ENCODE measurements at regions not wholly inside any gene's neighbourhood (a gene's known extent, or its start where the extent isn't known, plus 50 kb on each side); places are given as distances from the start of the nearest gene placed in this dataset.

- Histone ChIP-seq H3K4me1 (no peaks in the 10 kb centered on the region), H3K27ac (no peak overlapping the region), H3K27me3 (no peaks in the 10 kb centered on the region), H3K9me3 (no peaks in the 10 kb centered on the region), H3K36me3 (no peaks in the 10 kb centered on the region), H3K4me3 (no peak overlapping the region)
- intact Hi-C loops (cut with DNase I), result no loop called here
- TF ChIP-seq POLR2A (IDR thresholded peaks at IDR 0.05), result no peak
- TF ChIP-seq, protein P1, sequence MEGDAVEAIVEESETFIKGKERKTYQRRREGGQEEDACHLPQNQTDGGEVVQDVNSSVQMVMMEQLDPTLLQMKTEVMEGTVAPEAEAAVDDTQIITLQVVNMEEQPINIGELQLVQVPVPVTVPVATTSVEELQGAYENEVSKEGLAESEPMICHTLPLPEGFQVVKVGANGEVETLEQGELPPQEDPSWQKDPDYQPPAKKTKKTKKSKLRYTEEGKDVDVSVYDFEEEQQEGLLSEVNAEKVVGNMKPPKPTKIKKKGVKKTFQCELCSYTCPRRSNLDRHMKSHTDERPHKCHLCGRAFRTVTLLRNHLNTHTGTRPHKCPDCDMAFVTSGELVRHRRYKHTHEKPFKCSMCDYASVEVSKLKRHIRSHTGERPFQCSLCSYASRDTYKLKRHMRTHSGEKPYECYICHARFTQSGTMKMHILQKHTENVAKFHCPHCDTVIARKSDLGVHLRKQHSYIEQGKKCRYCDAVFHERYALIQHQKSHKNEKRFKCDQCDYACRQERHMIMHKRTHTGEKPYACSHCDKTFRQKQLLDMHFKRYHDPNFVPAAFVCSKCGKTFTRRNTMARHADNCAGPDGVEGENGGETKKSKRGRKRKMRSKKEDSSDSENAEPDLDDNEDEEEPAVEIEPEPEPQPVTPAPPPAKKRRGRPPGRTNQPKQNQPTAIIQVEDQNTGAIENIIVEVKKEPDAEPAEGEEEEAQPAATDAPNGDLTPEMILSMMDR (IDR thresholded peaks at IDR 0.05), result no peak
- no peak for TF ChIP-seq POLR2AphosphoS5 (IDR thresholded peaks at IDR 0.05; ENCODE audit: insufficient read depth in 1 of 2, low read depth in 1 of 2)
- no peak for DNase-seq (ENCODE audit: extremely low spot score in 2 of 2)
Measured at GRCh38 chrX:81378560-81378959, 176.7 kb downstream of the SH3BGRL start.

DNA sequence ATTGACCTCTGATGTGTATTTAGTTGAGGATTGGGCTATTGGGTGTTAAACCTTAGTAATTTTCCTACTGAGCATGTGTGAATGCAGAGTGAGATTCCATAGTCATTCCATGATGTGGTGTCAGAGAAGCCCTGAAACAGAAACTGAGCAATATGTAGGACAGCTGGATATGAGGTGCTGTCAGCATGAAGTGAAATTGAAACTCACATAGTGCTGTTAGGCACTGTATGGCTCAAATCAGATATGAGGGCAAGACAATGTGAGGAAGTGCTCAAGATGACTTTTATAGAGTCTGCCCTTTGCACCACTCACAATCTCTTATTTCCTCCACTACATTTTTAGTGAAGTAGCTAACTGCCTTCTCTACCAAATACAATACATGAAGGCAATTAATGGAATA lies 188.3 kb downstream of the SH3BGRL start:
- TF ChIP-seq POLR2AphosphoS5 (IDR thresholded peaks at IDR 0.05; ENCODE audit: insufficient read depth in 1 of 2, low read depth in 1 of 2) (no peak), POLR2A (IDR thresholded peaks at IDR 0.05) (no peak)
- TF ChIP-seq, protein P1 (IDR thresholded peaks at IDR 0.05), result no peak
- no peaks in the 10 kb centered on the region for H3K4me1 ChIP-seq
- H3K27ac ChIP-seq, result no peak overlapping the region
- intact Hi-C loops (cut with DNase I), result no loop called here
- H3K36me3 ChIP-seq, result no peaks in the 10 kb centered on the region
- no peak overlapping the region for H3K4me3 ChIP-seq
- no peaks in the 10 kb centered on the region for H3K27me3 ChIP-seq
- DNase-seq (ENCODE audit: extremely low spot score in 2 of 2), result no peak
- no peaks in the 10 kb centered on the region for H3K9me3 ChIP-seq

GRCh38 chrX:81392396-81392795 lies 190.5 kb downstream of the SH3BGRL start:
- TF ChIP-seq, protein P1 (IDR thresholded peaks at IDR 0.05), result no peak
- TF ChIP-seq POLR2AphosphoS5 (IDR thresholded peaks at IDR 0.05; ENCODE audit: insufficient read depth in 1 of 2, low read depth in 1 of 2) (no peak), POLR2A (IDR thresholded peaks at IDR 0.05) (no peak)
- DNase-seq (ENCODE audit: extremely low spot score in 2 of 2), result no peak

DNA sequence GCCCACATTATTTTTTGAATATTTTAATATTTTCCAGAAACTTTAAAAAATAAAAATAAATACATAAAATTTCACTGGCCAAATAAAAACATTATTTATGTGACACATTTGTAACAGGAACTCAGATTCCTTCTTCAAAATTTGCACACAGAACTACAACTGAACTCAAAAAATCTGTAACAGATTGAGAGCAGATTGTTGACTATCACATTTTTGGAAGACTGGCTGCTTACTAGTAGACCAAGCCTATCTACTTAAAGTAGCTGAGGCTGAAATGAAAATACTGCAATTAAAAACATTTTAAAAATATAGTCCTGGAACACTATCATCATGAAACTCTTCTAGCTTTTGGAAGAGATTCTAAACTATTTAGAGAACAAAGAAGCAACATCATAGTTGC lies 203.9 kb downstream of the SH3BGRL start:
- no peak overlapping the region for H3K27ac ChIP-seq
- H3K4me1 ChIP-seq, result no peaks in the 10 kb centered on the region

More at GRCh38 chrX:81392396-81392795, 190.5 kb downstream of the SH3BGRL start:
- Histone ChIP-seq H3K4me1 (no peaks in the 10 kb centered on the region), H3K9me3 (no peaks in the 10 kb centered on the region), H3K27ac (no peak overlapping the region), H3K4me3 (no peak overlapping the region), H3K27me3 (no peaks in the 10 kb centered on the region), H3K36me3 (no peaks in the 10 kb centered on the region)
- intact Hi-C loops (cut with DNase I), result no loop called here

DNA sequence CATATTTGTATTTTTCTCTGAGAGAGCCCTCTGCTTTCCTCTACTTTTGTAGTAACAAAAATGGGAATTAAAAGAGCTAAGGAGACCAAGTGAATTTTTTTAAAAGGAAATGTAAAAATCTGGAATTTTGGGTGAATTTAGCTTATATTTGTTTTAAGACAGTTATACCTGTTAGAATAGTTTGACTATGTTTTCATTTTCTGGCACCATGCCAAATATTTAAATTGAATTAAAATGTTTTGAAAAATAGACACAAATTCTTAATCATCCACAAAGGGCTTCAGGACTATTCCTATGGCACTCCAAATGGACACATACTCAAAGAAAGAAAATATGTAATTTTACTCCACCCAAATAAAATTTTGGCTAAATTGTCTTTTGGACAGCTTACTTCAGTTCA lies 209.6 kb downstream of the SH3BGRL start:
- Histone ChIP-seq H3K9me3 (no peaks in the 10 kb centered on the region), H3K27me3 (no peaks in the 10 kb centered on the region), H3K4me3 (no peak overlapping the region), H3K4me1 (no peaks in the 10 kb centered on the region), H3K36me3 (no peaks in the 10 kb centered on the region), H3K27ac (no peak overlapping the region)
- no peak for DNase-seq (ENCODE audit: extremely low spot score in 2 of 2)
- TF ChIP-seq, protein P1 (IDR thresholded peaks at IDR 0.05), result no peak
- TF ChIP-seq POLR2AphosphoS5 (IDR thresholded peaks at IDR 0.05; ENCODE audit: insufficient read depth in 1 of 2, low read depth in 1 of 2), result no peak
- TF ChIP-seq POLR2A (IDR thresholded peaks at IDR 0.05), result no peak
- intact Hi-C loops (cut with DNase I), result no loop called here

More for the DNA sequence above, 203.9 kb downstream of the SH3BGRL start:
- no peak for TF ChIP-seq POLR2A (IDR thresholded peaks at IDR 0.05)
- TF ChIP-seq, protein P1 (IDR thresholded peaks at IDR 0.05), result no peak
- TF ChIP-seq POLR2AphosphoS5 (IDR thresholded peaks at IDR 0.05; ENCODE audit: insufficient read depth in 1 of 2, low read depth in 1 of 2), result no peak
- H3K9me3 ChIP-seq, result peaks cover 2% of the 10 kb centered on the region
- DNase-seq (ENCODE audit: extremely low spot score in 2 of 2), result no peak
- H3K27me3 ChIP-seq, result no peaks in the 10 kb centered on the region
- no peaks in the 10 kb centered on the region for H3K36me3 ChIP-seq
- intact Hi-C loops (cut with DNase I), result no loop called here
- no peak overlapping the region for H3K4me3 ChIP-seq

Data from vagina (tissue), 2 donors.